Mesendoderm (in vitro differentiated cells): ENCODE measurements at regions not wholly inside any gene's neighbourhood (a gene's known extent, or its start where the extent isn't known, plus 50 kb on each side); places are given as distances from the start of the nearest gene placed in this dataset.

ENCODE experiments used
- DNase-seq: peaks from one replicate; pipeline ENCODE4 v3.0.0; 2013
- H2AK5ac ChIP-seq: 2 replicates; pipeline ENCODE4 v1.6.1; 2013; ENCODE audit warnings: low read length, inconsistent platforms
- H2BK120ac ChIP-seq: 2 replicates; pipeline ENCODE4 v1.6.1; 2013; ENCODE audit warnings: low read depth, mild to moderate bottlenecking, low read length, moderate library complexity, mixed read lengths
- H2BK15ac ChIP-seq: replicated peaks from 2 replicates; pipeline ENCODE4 v1.6.1; 2013; ENCODE audit warnings: low read depth, mild to moderate bottlenecking, moderate library complexity
- H2BK5ac ChIP-seq: 2 replicates; pipeline ENCODE4 v1.6.1; 2013; ENCODE audit warnings: low read length, inconsistent platforms
- H3K18ac ChIP-seq: 2 replicates; pipeline ENCODE4 v1.6.1; 2013; ENCODE audit warnings: mild to moderate bottlenecking, low read length, mixed read lengths
- H3K23ac ChIP-seq: one replicate; pipeline ENCODE4 v1.6.1; 2013; ENCODE audit warnings: low read length
- H3K27ac ChIP-seq: 2 replicates; pipeline ENCODE4 v1.5.1; 2013; ENCODE audit warnings: low read depth, mild to moderate bottlenecking, inconsistent platforms, low read length, moderate library complexity
- H3K27me3 ChIP-seq: 2 replicates; pipeline ENCODE4 v1.6.1; 2013; ENCODE audit warnings: low read length, control low read depth, mild to moderate bottlenecking, inconsistent platforms; ENCODE audit not compliant: insufficient read depth, poor library complexity
- H3K36me3 ChIP-seq: 2 replicates; pipeline ENCODE4 v1.6.1; 2013; ENCODE audit warnings: low read length, inconsistent platforms; ENCODE audit not compliant: control insufficient read depth, insufficient read depth
- H3K4ac ChIP-seq: one replicate; pipeline ENCODE4 v1.6.1; 2013; ENCODE audit warnings: low read depth, mild to moderate bottlenecking, low read length, moderate library complexity
- H3K4me1 ChIP-seq: 2 replicates; pipeline ENCODE4 v1.6.1; 2013; ENCODE audit warnings: low read depth, low read length, inconsistent platforms; ENCODE audit not compliant: control insufficient read depth
- H3K4me2 ChIP-seq: 2 replicates; pipeline ENCODE4 v1.6.1; 2013; ENCODE audit warnings: low read length
- H3K4me3 ChIP-seq: 2 replicates; pipeline ENCODE4 v1.5.1; 2013; ENCODE audit warnings: mild to moderate bottlenecking, low read length
- H3K56ac ChIP-seq: one replicate; pipeline ENCODE4 v1.6.1; 2013; ENCODE audit warnings: low read length
- H3K79me1 ChIP-seq: 2 replicates; pipeline ENCODE4 v1.6.1; 2013; ENCODE audit warnings: low read length, inconsistent platforms
- H3K79me2 ChIP-seq: 2 replicates; pipeline ENCODE4 v1.6.1; 2013; ENCODE audit warnings: mild to moderate bottlenecking, low read length; ENCODE audit not compliant: control insufficient read depth, insufficient read depth
- H3K9ac ChIP-seq: 2 replicates; pipeline ENCODE4 v1.6.1; 2013; ENCODE audit warnings: low read length, inconsistent platforms
- H4K5ac ChIP-seq: one replicate; pipeline ENCODE4 v1.6.1; 2013; ENCODE audit warnings: low read length
- H4K8ac ChIP-seq: one replicate; pipeline ENCODE4 v1.6.1; 2013; ENCODE audit warnings: low read depth, mild to moderate bottlenecking, control low read depth, low read length, moderate library complexity
- WGBS: extraction: QIAGEN DNeasy Blood & Tissue Kit; methylation state at CpG from one replicate; pipeline ENCODE4 v1.1.7; 2013; ENCODE audit warnings: low lambda C conversion rate, missing lambda C conversion rate; ENCODE audit not compliant: insufficient coverage; ENCODE audit errors: extremely low coverage; 5-methylcytosine and 5-hydroxymethylcytosine counted together

DNA sequence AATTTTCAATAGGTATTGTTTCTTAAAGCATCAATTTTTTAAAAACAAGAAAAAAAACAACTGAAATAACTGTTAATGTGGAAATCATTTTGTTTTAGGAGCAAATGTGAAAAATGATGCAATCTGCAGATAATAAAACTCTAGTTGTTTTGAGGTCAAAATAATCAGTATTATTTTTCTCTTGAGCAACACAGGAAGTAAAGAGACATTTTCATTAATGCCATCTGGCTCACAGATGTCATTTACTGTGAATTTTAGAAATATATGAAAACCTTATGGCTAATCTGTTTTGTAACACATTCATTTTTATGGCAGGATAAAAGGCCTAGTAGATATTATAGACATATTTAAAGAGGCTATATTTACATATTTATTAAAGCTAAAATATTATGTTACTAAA is 141.6 kb downstream of the PCDH18 start:
- Histone ChIP-seq H3K79me2 (no peaks in the 10 kb centered on the region), H3K18ac (no peak overlapping the region), H3K4ac (no peak overlapping the region), H2BK120ac (no peak overlapping the region), H3K56ac (no peak overlapping the region), H3K27ac (no peak overlapping the region), H3K27me3 (no peaks in the 10 kb centered on the region), H3K9ac (no peak overlapping the region), H2BK5ac (no peak overlapping the region), H3K79me1 (no peaks in the 10 kb centered on the region), H3K23ac (no peak overlapping the region), H2BK15ac (no peak overlapping the region), H3K4me2 (no peak overlapping the region), H3K4me3 (no peak overlapping the region), H4K5ac (no peak overlapping the region), H3K36me3 (no peaks in the 10 kb centered on the region), H2AK5ac (no peak overlapping the region), H4K8ac (no peak overlapping the region), H3K4me1 (no peaks in the 10 kb centered on the region)
- DNase-seq, result no peak

DNA sequence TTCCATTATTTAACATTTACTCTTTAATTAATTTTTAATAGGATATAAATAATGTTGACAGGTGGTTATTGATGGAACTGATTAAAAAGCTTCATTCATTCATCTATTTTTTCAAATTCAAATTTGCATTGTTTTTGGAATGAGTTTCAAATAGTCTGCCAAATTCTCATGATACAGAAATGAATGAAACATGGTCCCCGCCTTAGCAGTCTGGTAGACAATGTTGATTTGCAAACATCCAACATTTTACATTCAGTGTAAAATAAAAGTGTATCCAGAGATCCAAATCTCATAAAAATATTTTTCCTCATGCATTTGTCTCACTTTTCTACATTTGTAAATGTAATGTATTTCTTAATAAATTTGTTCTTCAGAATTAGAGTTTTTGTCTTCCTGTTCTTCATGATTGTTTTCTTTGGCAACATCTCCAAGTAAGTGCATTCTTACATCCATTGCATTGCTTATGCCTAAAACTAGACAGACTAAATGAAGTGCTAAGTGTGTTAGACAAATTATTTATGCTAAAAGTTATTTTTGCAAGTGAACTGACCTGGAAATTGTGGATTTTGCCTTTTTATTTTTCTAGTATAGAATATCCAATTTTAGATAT is 142.3 kb downstream of the PCDH18 start:
- Histone ChIP-seq H3K56ac (no peak overlapping the region), H3K4me2 (no peak overlapping the region), H2AK5ac (no peak overlapping the region), H4K5ac (no peak overlapping the region), H3K27ac (no peak overlapping the region), H3K27me3 (no peaks in the 10 kb centered on the region), H3K9ac (no peak overlapping the region), H3K18ac (no peak overlapping the region), H3K36me3 (no peaks in the 10 kb centered on the region), H3K23ac (no peak overlapping the region), H4K8ac (no peak overlapping the region), H2BK5ac (no peak overlapping the region), H2BK120ac (no peak overlapping the region), H3K4me1 (no peaks in the 10 kb centered on the region), H3K4me3 (no peak overlapping the region), H3K4ac (no peak overlapping the region), H2BK15ac (no peak overlapping the region), H3K79me2 (no peaks in the 10 kb centered on the region), H3K79me1 (no peaks in the 10 kb centered on the region)
- DNase-seq, result no peak
- no CpG with 5 or more reads among the region's 1 CpG for WGBS

DNA sequence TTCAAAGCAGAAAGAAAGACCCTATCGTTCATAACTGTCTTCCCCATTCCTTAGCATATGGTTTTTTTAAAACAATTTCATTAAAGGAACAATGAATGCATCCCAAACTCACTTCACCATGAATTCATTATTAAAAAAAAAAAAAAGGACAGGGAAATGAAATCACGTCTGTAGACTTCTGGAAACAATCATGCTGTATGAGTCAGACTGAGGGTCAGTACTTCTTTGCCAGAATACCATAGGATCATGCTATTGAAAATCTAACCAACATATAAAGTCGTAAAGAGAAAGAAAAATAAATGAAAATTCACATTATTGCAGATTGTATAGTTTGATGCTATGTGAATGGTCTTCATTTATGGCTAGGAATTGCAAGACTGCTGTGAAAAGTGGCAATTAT is 144.4 kb downstream of the PCDH18 start:
- no peaks in the 10 kb centered on the region for H3K79me2 ChIP-seq
- no peak overlapping the region for H2BK15ac ChIP-seq
- no peak overlapping the region for H3K27ac ChIP-seq
- DNase-seq, result no peak
- no peak overlapping the region for H3K18ac ChIP-seq
- H3K79me1 ChIP-seq, result no peaks in the 10 kb centered on the region
- no peak overlapping the region for H2AK5ac ChIP-seq
- no peaks in the 10 kb centered on the region for H3K36me3 ChIP-seq
- no peak overlapping the region for H2BK120ac ChIP-seq
- no peak overlapping the region for H2BK5ac ChIP-seq
- H3K9ac ChIP-seq, result no peak overlapping the region
- no peak overlapping the region for H4K8ac ChIP-seq
- H3K56ac ChIP-seq, result no peak overlapping the region
- whole genome bisulfite sequencing, result no CpG with 5 or more reads among the region's 3 CpGs
- H3K4me3 ChIP-seq, result no peak overlapping the region
- no peak overlapping the region for H3K4ac ChIP-seq
- H3K4me2 ChIP-seq, result no peak overlapping the region
- no peak overlapping the region for H4K5ac ChIP-seq
- no peaks in the 10 kb centered on the region for H3K4me1 ChIP-seq
- no peak overlapping the region for H3K23ac ChIP-seq
- H3K27me3 ChIP-seq, result no peaks in the 10 kb centered on the region

DNA sequence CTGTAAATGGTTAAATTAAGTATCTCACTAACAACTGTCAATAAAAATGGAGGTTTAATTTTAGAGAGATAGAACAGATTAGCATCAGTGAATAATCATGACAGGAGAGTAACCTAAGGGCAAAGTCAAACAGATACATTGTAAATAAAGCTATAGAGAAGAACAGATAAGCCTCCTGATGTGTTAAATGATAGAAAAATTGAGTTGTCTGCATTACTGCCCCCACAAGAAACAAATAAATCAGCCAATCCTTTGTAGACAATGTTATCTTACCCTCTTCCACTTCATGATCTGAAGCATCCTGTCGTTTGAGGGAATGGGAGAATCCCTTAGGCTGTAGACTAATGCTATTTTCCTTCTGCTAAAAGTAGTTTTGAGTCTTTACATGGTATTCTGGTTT is 147.8 kb downstream of the PCDH18 start:
- H3K4me2 ChIP-seq, result no peak overlapping the region
- H3K9ac ChIP-seq, result no peak overlapping the region
- H3K79me1 ChIP-seq, result no peaks in the 10 kb centered on the region

DNA sequence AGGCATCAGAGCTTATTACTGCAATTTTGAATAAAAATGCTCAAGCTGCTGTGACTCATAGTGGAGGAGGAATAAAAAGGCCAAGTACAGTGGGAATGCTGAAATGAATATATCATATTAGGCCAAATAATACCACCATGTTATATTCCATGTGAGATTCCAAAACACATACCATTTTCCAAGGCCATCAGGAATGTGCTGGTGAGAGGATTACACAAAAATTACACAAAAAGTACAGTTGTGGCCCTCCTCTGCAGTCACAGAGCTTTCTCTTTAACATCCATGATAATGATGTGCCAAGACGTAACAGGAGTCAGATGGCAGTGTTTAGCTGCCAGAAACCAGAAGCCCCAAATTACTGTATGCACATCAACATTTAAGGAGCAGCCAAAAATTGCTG is 153.5 kb downstream of the PCDH18 start:
- no peak overlapping the region for H3K56ac ChIP-seq
- no peak overlapping the region for H2AK5ac ChIP-seq
- no peaks in the 10 kb centered on the region for H3K36me3 ChIP-seq
- no peak overlapping the region for H3K4me2 ChIP-seq
- H3K9ac ChIP-seq, result no peak overlapping the region
- WGBS, result no CpG with 5 or more reads among the region's 1 CpG
- H3K4me3 ChIP-seq, result no peak overlapping the region
- no peak overlapping the region for H4K8ac ChIP-seq
- H2BK5ac ChIP-seq, result no peak overlapping the region
- no peak overlapping the region for H3K4ac ChIP-seq
- H2BK15ac ChIP-seq, result no peak overlapping the region
- no peak overlapping the region for H3K27ac ChIP-seq
- no peak overlapping the region for H2BK120ac ChIP-seq
- H3K79me2 ChIP-seq, result no peaks in the 10 kb centered on the region
- no peak overlapping the region for H4K5ac ChIP-seq
- DNase-seq, result no peak
- no peaks in the 10 kb centered on the region for H3K27me3 ChIP-seq
- no peak overlapping the region for H3K18ac ChIP-seq
- no peaks in the 10 kb centered on the region for H3K79me1 ChIP-seq
- no peaks in the 10 kb centered on the region for H3K4me1 ChIP-seq
- H3K23ac ChIP-seq, result no peak overlapping the region

More for the DNA sequence above, 147.8 kb downstream of the PCDH18 start:
- Histone ChIP-seq H3K18ac (no peak overlapping the region), H3K4me3 (no peak overlapping the region), H2BK120ac (no peak overlapping the region), H3K4me1 (no peaks in the 10 kb centered on the region), H3K56ac (no peak overlapping the region), H4K8ac (no peak overlapping the region), H3K23ac (no peak overlapping the region), H3K27ac (no peak overlapping the region), H2BK15ac (no peak overlapping the region), H3K27me3 (no peaks in the 10 kb centered on the region), H3K79me2 (no peaks in the 10 kb centered on the region), H3K4ac (no peak overlapping the region), H2BK5ac (no peak overlapping the region), H2AK5ac (no peak overlapping the region), H3K36me3 (no peaks in the 10 kb centered on the region), H4K5ac (no peak overlapping the region)
- DNase-seq, result peak; percentile 13
- WGBS, result no CpG with 5 or more reads among the region's 1 CpG

DNA sequence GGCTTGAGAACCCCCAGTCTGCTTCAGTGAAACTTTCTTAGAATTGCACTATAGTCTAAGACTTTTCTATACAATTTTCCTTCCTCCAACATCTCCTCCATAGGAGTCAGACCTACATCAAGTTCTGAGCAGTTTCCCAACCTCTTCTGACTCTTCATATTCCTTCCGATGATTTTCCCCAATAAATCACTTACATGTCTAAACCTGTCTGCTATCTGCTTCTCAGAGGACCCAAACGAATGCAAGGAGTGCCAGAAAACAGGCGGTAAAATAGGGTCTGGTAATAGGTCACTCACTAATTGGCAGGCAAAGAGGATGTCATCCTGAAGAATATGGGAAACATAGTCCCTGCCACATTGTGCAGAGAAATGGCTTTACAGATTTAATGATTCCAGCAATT is 153.9 kb downstream of the PCDH18 start:
- Histone ChIP-seq H3K4me2 (no peak overlapping the region), H2AK5ac (no peak overlapping the region)

More for the DNA sequence above, 153.9 kb downstream of the PCDH18 start:
- Histone ChIP-seq H3K18ac (no peak overlapping the region), H3K4me3 (no peak overlapping the region), H3K79me2 (no peaks in the 10 kb centered on the region), H3K27ac (no peak overlapping the region), H3K4me1 (no peaks in the 10 kb centered on the region), H3K79me1 (no peaks in the 10 kb centered on the region), H4K5ac (no peak overlapping the region), H3K27me3 (no peaks in the 10 kb centered on the region), H2BK120ac (no peak overlapping the region), H3K36me3 (no peaks in the 10 kb centered on the region), H4K8ac (no peak overlapping the region), H3K23ac (no peak overlapping the region), H3K56ac (no peak overlapping the region), H2BK5ac (no peak overlapping the region), H3K9ac (no peak overlapping the region), H2BK15ac (no peak overlapping the region), H3K4ac (no peak overlapping the region)
- no CpG with 5 or more reads among the region's 3 CpGs for whole genome bisulfite sequencing
- no peak for DNase-seq
